ENCODE measurements at regions not wholly inside any gene's neighbourhood (a gene's known extent, or its start where the extent isn't known, plus 50 kb on each side); places are given as distances from the start of the nearest gene placed in this dataset.

- no peaks in the 10 kb centered on the region for H3K27me3 Mint-ChIP-seq
- H3K4me1 Mint-ChIP-seq: no peaks in the 10 kb centered on the region
- H3K9me3 Mint-ChIP-seq: no peaks in the 10 kb centered on the region
- ChIA-PET POLR2A (no interaction called here), CTCF (no interaction called here)
- no peak overlapping the region for H3K4me3 Mint-ChIP-seq
- no peak for DNase-seq
- H3K27ac Mint-ChIP-seq: no peak overlapping the region
- no peaks in the 10 kb centered on the region for H3K36me3 Mint-ChIP-seq (ENCODE audit: low read depth)
These were observed 72.8 kb upstream of the NPFFR2 start for GRCh38 chr4:71958978-71959377.

DNA sequence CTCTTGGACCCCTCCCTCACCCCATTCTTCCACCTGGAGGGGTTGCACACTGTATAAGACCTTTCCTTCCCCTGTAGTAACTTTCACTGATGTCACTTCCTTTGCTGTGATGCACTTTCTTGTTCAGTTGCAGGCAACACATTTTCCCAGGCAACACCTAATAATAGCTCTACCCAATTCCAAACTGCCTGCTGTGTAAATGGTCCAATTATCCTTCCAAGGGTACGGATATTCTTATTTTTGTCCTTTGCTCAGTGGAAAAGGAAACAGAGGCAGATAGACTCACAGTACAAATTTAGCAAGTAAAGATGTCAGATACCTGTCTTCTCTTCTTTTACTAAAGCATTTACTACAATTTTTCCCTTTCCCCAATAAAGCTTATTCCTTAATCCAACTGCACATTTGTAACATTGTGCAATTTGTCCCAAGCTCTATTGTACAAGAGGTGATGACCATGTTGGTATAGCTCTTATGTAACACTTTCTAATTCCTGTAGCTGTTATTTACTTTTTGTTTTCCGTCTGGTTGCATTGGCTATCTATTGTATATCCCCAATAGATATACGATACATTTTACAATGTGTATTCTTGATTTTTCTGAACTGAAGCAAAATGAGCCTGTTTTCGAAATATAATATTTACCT lies 69.1 kb upstream of the NPFFR2 start:
- Mint-ChIP-seq H3K4me3 (no peak overlapping the region), H3K27ac (no peak overlapping the region), H3K9me3 (no peaks in the 10 kb centered on the region), H3K36me3 (ENCODE audit: low read depth) (no peaks in the 10 kb centered on the region), H3K27me3 (no peaks in the 10 kb centered on the region), H3K4me1 (no peaks in the 10 kb centered on the region)
- ChIA-PET POLR2A (no interaction called here), CTCF (no interaction called here)
- no peak for DNase-seq

- Mint-ChIP-seq H3K27me3 (no peaks in the 10 kb centered on the region), H3K27ac (no peak overlapping the region), H3K9me3 (no peaks in the 10 kb centered on the region), H3K4me1 (no peaks in the 10 kb centered on the region), H3K4me3 (no peak overlapping the region), H3K36me3 (ENCODE audit: low read depth) (no peaks in the 10 kb centered on the region)
- no peak for DNase-seq
- CTCF ChIA-PET: no interaction called here
- POLR2A ChIA-PET: no interaction called here
These were observed 57.1 kb upstream of the NPFFR2 start for GRCh38 chr4:71974681-71975080.

- DNase-seq: no peak
- CTCF ChIA-PET: no interaction called here
- Mint-ChIP-seq H3K27me3 (no peaks in the 10 kb centered on the region), H3K36me3 (ENCODE audit: low read depth) (no peaks in the 10 kb centered on the region), H3K4me3 (no peak overlapping the region), H3K27ac (no peak overlapping the region), H3K9me3 (no peaks in the 10 kb centered on the region), H3K4me1 (no peaks in the 10 kb centered on the region)
- POLR2A ChIA-PET: no interaction called here
These were observed 55.3 kb upstream of the NPFFR2 start for GRCh38 chr4:71976523-71976922.

DNA sequence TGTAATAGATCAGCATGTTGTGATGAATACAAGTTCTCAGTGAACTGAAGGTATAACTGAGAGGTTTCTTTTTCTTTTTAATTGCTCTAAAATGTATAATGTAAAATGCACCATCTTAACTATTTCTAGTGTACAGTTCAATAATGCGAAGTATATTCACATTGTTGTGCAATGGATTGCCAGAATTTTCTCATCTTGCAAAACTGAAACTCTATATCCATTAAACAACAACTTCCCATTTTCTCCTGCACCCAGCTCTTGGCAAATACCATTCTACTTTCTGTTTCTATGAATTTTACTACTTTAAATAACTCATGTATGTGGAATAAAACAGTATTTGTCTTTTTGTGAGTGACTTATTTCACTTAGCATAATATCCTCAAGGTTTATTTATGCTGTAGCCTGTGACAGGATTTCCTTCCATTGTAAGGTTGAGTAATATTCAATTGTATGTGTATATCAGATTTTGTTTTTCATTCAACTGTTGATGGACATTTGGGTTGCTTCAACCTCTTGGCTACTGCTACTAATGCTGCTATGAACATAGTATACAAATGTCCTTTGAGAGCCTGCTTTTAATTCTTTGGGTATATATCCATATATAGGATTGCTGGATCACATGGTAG lies 53.5 kb upstream of the NPFFR2 start:
- ChIA-PET POLR2A (no interaction called here), CTCF (no interaction called here)

DNA sequence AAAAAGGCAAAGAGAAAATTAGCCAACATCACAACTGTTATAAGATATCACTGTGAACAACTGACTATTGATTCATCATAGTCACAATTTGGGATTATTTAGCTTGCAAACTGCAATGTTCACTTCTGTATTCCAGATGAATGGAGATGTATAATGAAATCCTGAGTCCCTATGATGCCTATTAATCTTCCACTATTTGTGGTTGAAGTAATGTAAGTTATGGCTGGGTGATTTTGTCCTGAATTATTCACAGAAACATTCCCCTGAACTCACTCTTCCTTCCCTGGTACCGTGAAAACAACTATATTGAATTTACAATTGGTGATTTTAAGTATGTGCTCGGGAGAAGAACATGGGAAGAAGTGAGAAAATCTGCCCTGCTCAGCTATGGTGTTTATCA lies 50.8 kb upstream of the NPFFR2 start:
- DNase-seq: no peak
- POLR2A ChIA-PET: no interaction called here
- no peaks in the 10 kb centered on the region for H3K27me3 Mint-ChIP-seq
- CTCF ChIA-PET: no interaction called here
- no peak overlapping the region for H3K4me3 Mint-ChIP-seq
- no peak overlapping the region for H3K27ac Mint-ChIP-seq
- H3K36me3 Mint-ChIP-seq (ENCODE audit: low read depth): no peaks in the 10 kb centered on the region
- no peaks in the 10 kb centered on the region for H3K9me3 Mint-ChIP-seq
- no peaks in the 10 kb centered on the region for H3K4me1 Mint-ChIP-seq

More for the DNA sequence above, 53.5 kb upstream of the NPFFR2 start:
- H3K27ac Mint-ChIP-seq: no peak overlapping the region
- H3K27me3 Mint-ChIP-seq: no peaks in the 10 kb centered on the region
- H3K4me1 Mint-ChIP-seq: no peaks in the 10 kb centered on the region
- no peaks in the 10 kb centered on the region for H3K36me3 Mint-ChIP-seq (ENCODE audit: low read depth)
- H3K4me3 Mint-ChIP-seq: no peak overlapping the region
- H3K9me3 Mint-ChIP-seq: no peaks in the 10 kb centered on the region
- no peak for DNase-seq

Measured in activated CD4-positive, alpha-beta T cell treated with anti-CD3 and anti-CD28 coated beads, Interleukin-2, amount 10 ng/mL, durations not matched to agents 7 days and 5 days (primary cell).